OCI-LY1 (cell line): ENCODE measurements at regions not wholly inside any gene's neighbourhood (a gene's known extent, or its start where the extent isn't known, plus 50 kb on each side); places are given as distances from the start of the nearest gene placed in this dataset.

Experiments
- EZH2 ChIP-seq: fragments of 200-600 bp; sonication (generic), shearing (Covaris generic); IDR thresholded peaks from 2 replicates; pipeline ENCODE4 v1.8.0; 2017; ENCODE audit warnings: borderline replicate concordance, mixed run types, mild to moderate bottlenecking, antibody characterized with exemption, low read length, moderate library complexity, mixed read lengths
- TF ChIP-seq, protein P1 (sequence below): fragments of 200-600 bp; sonication (generic), shearing (Covaris generic); IDR thresholded peaks from 2 replicates; pipeline ENCODE4 v1.5.1; 2017; ENCODE audit warnings: mild to moderate bottlenecking, antibody characterized with exemption, low read length, moderate library complexity, mixed read lengths

GRCh38 chr6:28635547-28636158, 110.0 kb downstream of the GPX5 start:
- TF ChIP-seq, protein P1, sequence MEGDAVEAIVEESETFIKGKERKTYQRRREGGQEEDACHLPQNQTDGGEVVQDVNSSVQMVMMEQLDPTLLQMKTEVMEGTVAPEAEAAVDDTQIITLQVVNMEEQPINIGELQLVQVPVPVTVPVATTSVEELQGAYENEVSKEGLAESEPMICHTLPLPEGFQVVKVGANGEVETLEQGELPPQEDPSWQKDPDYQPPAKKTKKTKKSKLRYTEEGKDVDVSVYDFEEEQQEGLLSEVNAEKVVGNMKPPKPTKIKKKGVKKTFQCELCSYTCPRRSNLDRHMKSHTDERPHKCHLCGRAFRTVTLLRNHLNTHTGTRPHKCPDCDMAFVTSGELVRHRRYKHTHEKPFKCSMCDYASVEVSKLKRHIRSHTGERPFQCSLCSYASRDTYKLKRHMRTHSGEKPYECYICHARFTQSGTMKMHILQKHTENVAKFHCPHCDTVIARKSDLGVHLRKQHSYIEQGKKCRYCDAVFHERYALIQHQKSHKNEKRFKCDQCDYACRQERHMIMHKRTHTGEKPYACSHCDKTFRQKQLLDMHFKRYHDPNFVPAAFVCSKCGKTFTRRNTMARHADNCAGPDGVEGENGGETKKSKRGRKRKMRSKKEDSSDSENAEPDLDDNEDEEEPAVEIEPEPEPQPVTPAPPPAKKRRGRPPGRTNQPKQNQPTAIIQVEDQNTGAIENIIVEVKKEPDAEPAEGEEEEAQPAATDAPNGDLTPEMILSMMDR, result no peak
- TF ChIP-seq EZH2, result no peak
